ENCODE measurements at regions not wholly inside any gene's neighbourhood (a gene's known extent, or its start where the extent isn't known, plus 50 kb on each side); places are given as distances from the start of the nearest gene placed in this dataset.

GRCh38 chr1:30637183-30637980 lies 86.0 kb downstream of the MATN1 start:
- Histone ChIP-seq H3K4me3 (ENCODE audit: low read depth, low read length) (no peak overlapping the region), H3K4me1 (no peaks in the 10 kb centered on the region), H3K27me3 (replicated peaks; ENCODE audit: control insufficient read depth, insufficient read depth, low read length) (no peaks in the 10 kb centered on the region), H3K36me3 (ENCODE audit: control insufficient read depth, insufficient read depth, low read length) (no peaks in the 10 kb centered on the region), H3K9me3 (no peaks in the 10 kb centered on the region)
- H3K9me3 Mint-ChIP-seq (ENCODE audit: unreplicated experiment): no peaks in the 10 kb centered on the region
- H3K4me3 Mint-ChIP-seq (ENCODE audit: unreplicated experiment): no peak overlapping the region
- no peaks in the 10 kb centered on the region for H3K4me1 Mint-ChIP-seq (ENCODE audit: low read depth, unreplicated experiment)
- no peak for DNase-seq
- BruUV-seq (replicated peaks): no TSS peak
- intact Hi-C loops (cut with micrococcal nuclease; ENCODE audit: unreplicated experiment): no loop called here
- TF ChIP-seq CTCF (IDR thresholded peaks at IDR 0.05; ENCODE audit: insufficient read depth in 1 of 2, low read depth in 1 of 2, low read length in 1 of 2, severe bottlenecking in 1 of 2, unreplicated experiment in 1 of 2): no peak
- ChIA-PET CTCF (no interaction called here), POLR2A (no interaction called here)
- no peak overlapping the region for H3K27ac Mint-ChIP-seq (ENCODE audit: unreplicated experiment)
- peaks cover 1% of the 10 kb centered on the region for H3K27me3 Mint-ChIP-seq (ENCODE audit: insufficient read depth, unreplicated experiment)
- no peaks in the 10 kb centered on the region for H3K36me3 Mint-ChIP-seq (ENCODE audit: insufficient read depth, unreplicated experiment)

- ChIA-PET POLR2A (no interaction called here), CTCF (no interaction called here)
- DNase-seq: no peak
- no peaks in the 10 kb centered on the region for H3K9me3 ChIP-seq
- no peaks in the 10 kb centered on the region for H3K9me3 Mint-ChIP-seq (ENCODE audit: unreplicated experiment)
- no peaks in the 10 kb centered on the region for H3K36me3 Mint-ChIP-seq (ENCODE audit: insufficient read depth, unreplicated experiment)
- BruUV-seq (replicated peaks): no TSS peak
- H3K27me3 Mint-ChIP-seq (ENCODE audit: insufficient read depth, unreplicated experiment): no peaks in the 10 kb centered on the region
- H3K4me1 ChIP-seq: no peaks in the 10 kb centered on the region
- H3K4me3 Mint-ChIP-seq (ENCODE audit: unreplicated experiment): no peak overlapping the region
- no peaks in the 10 kb centered on the region for H3K36me3 ChIP-seq (ENCODE audit: control insufficient read depth, insufficient read depth, low read length)
- intact Hi-C loops (cut with micrococcal nuclease; ENCODE audit: unreplicated experiment): no loop called here
- no peak overlapping the region for H3K27ac Mint-ChIP-seq (ENCODE audit: unreplicated experiment)
- no peak for TF ChIP-seq CTCF (IDR thresholded peaks at IDR 0.05; ENCODE audit: insufficient read depth in 1 of 2, low read depth in 1 of 2, low read length in 1 of 2, severe bottlenecking in 1 of 2, unreplicated experiment in 1 of 2)
- H3K4me3 ChIP-seq (ENCODE audit: low read depth, low read length): no peak overlapping the region
- no peaks in the 10 kb centered on the region for H3K4me1 Mint-ChIP-seq (ENCODE audit: low read depth, unreplicated experiment)
- no peaks in the 10 kb centered on the region for H3K27me3 ChIP-seq (replicated peaks; ENCODE audit: control insufficient read depth, insufficient read depth, low read length)
Measured at GRCh38 chr1:30636621-30637020, 86.8 kb downstream of the MATN1 start.

GRCh38 chr1:30635391-30635975 lies 87.9 kb downstream of the MATN1 start:
- CTCF ChIA-PET: no interaction called here
- TF ChIP-seq CTCF (IDR thresholded peaks at IDR 0.05; ENCODE audit: insufficient read depth in 1 of 2, low read depth in 1 of 2, low read length in 1 of 2, severe bottlenecking in 1 of 2, unreplicated experiment in 1 of 2): no peak
- H3K9me3 Mint-ChIP-seq (ENCODE audit: unreplicated experiment): no peaks in the 10 kb centered on the region

More at GRCh38 chr1:30635391-30635975, 87.9 kb downstream of the MATN1 start:
- H3K4me1 ChIP-seq: no peaks in the 10 kb centered on the region
- H3K27me3 ChIP-seq (replicated peaks; ENCODE audit: control insufficient read depth, insufficient read depth, low read length): no peaks in the 10 kb centered on the region
- no peaks in the 10 kb centered on the region for H3K36me3 ChIP-seq (ENCODE audit: control insufficient read depth, insufficient read depth, low read length)
- H3K4me3 ChIP-seq (ENCODE audit: low read depth, low read length): no peak overlapping the region
- POLR2A ChIA-PET: no interaction called here
- intact Hi-C loops (cut with micrococcal nuclease; ENCODE audit: unreplicated experiment): no loop called here
- Mint-ChIP-seq H3K4me1 (ENCODE audit: low read depth, unreplicated experiment) (no peaks in the 10 kb centered on the region), H3K4me3 (ENCODE audit: unreplicated experiment) (no peak overlapping the region), H3K27me3 (ENCODE audit: insufficient read depth, unreplicated experiment) (no peaks in the 10 kb centered on the region), H3K36me3 (ENCODE audit: insufficient read depth, unreplicated experiment) (no peaks in the 10 kb centered on the region), H3K27ac (ENCODE audit: unreplicated experiment) (no peak overlapping the region)
- DNase-seq: no peak
- no TSS peak for BruUV-seq (replicated peaks)
- H3K9me3 ChIP-seq: no peaks in the 10 kb centered on the region
